ENCODE measurements at regions not wholly inside any gene's neighbourhood (a gene's known extent, or its start where the extent isn't known, plus 50 kb on each side); places are given as distances from the start of the nearest gene placed in this dataset.

DNA sequence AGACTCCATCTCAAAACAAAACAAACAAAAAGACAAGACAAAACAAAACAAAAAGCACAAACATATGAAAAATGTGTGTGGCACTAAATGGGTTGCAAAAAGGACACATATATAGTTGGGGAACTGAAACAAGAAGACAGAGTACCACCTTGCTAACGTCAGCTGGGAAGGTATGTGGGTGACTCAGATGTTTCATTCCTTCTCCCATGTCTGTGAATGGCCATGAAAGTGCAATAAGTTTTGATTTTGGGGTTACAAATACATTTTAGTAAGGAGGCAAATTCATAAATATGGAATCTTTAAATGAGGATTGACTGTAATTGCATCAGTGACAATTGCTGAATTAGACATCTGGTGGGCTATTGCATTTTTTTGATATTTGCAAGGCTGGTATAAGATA lies 81.6 kb upstream of the KLF4 start:
- intact Hi-C loops (cut with micrococcal nuclease) (no loop called here), in situ Hi-C loops (cut with MboI; ENCODE audit: low sequenced_read_pairs) (no loop called here), dilution Hi-C loops (cut with HindIII; ENCODE audit: low sequenced_read_pairs, unreplicated experiment) (no loop called here)
- no peak overlapping the region for H3K9ac ChIP-seq (ENCODE audit: low read depth, low read length)
- H2AK5ac ChIP-seq (ENCODE audit: low read depth, low read length), result no peak overlapping the region
- no peak overlapping the region for H3K18ac ChIP-seq (ENCODE audit: low read depth, low read length)
- no peak overlapping the region for H3K27ac ChIP-seq (ENCODE audit: insufficient read depth, low read length)
- H3K36me3 ChIP-seq (ENCODE audit: control insufficient read depth, insufficient read depth, low read length), result no peaks in the 10 kb centered on the region
- no peak overlapping the region for H3K4me2 ChIP-seq (ENCODE audit: low read depth, low read length)
- TF ChIP-seq, protein P1, sequence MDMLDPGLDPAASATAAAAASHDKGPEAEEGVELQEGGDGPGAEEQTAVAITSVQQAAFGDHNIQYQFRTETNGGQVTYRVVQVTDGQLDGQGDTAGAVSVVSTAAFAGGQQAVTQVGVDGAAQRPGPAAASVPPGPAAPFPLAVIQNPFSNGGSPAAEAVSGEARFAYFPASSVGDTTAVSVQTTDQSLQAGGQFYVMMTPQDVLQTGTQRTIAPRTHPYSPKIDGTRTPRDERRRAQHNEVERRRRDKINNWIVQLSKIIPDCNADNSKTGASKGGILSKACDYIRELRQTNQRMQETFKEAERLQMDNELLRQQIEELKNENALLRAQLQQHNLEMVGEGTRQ (IDR thresholded peaks at IDR 0.05; ENCODE audit: low read depth, low read length), result no peak
- no peak for TF ChIP-seq MAFK (IDR thresholded peaks at IDR 0.05; ENCODE audit: low read depth, low read length)
- no peak overlapping the region for H2AFZ ChIP-seq (replicated peaks; ENCODE audit: low read length, poor library complexity)
- BruUV-seq (replicated peaks), result no TSS peak
- H2BK20ac ChIP-seq (ENCODE audit: low read depth, low read length), result no peak overlapping the region
- H2BK5ac ChIP-seq (ENCODE audit: low read depth, low read length, poor library complexity, severe bottlenecking), result no peak overlapping the region
- no peaks in the 10 kb centered on the region for H3K79me1 ChIP-seq (ENCODE audit: low read depth in 1 of 2, low read length in 2 of 2)
- H2BK15ac ChIP-seq (ENCODE audit: low read depth, low read length), result no peak overlapping the region
- no peaks in the 10 kb centered on the region; the same call in 1 of the 2 replicates for H3K4me1 ChIP-seq (ENCODE audit: control insufficient read depth, insufficient read depth, low read length)
- ATAC-seq (ENCODE audit: low read depth) (no peak), DNase-seq (no peak)
- H3K23ac ChIP-seq (ENCODE audit: low read depth, low read length), result no peak overlapping the region
- no peak overlapping the region for H4K8ac ChIP-seq (ENCODE audit: low read depth in 2 of 2, low read length in 2 of 2)
- no peaks in the 10 kb centered on the region for H3K27me3 ChIP-seq (ENCODE audit: control insufficient read depth, insufficient read depth, low read length)
- H2BK120ac ChIP-seq (ENCODE audit: low read depth, low read length), result no peak overlapping the region
- no peaks in the 10 kb centered on the region for H4K20me1 ChIP-seq (ENCODE audit: insufficient read depth, low read length)
- no peak overlapping the region for H3K56ac ChIP-seq (ENCODE audit: extremely low read depth, insufficient read depth, low read length)
- H2AK9ac ChIP-seq (replicated peaks; ENCODE audit: low read depth, low read length, poor library complexity), result no peak overlapping the region
- H3K9me1 ChIP-seq (ENCODE audit: insufficient read depth, low read length), result no peaks in the 10 kb centered on the region
- ChIA-PET POLR2A (ENCODE audit: unreplicated experiment) (interaction anchor here (0.6 kb wide), 1 partner anchor 837 kb away, joined by 3 read pairs; no protein-coding TSS in a partner anchor), CTCF (no interaction called here)
- no peak overlapping the region for H3K4ac ChIP-seq (ENCODE audit: low read depth, low read length)
- WGBS, 2 experiments (ENCODE audit: extremely low coverage in 2 of 2, insufficient read length in 1 of 2), result no CpG with 5 or more reads among the region's 1 CpG
- no peak overlapping the region for H3K4me3 ChIP-seq (ENCODE audit: insufficient read depth, low read depth, low read length)
- H3K9me3 ChIP-seq (ENCODE audit: control insufficient read depth, insufficient read depth, low read length), result no peaks in the 10 kb centered on the region
- H4K91ac ChIP-seq (ENCODE audit: insufficient read depth, low read depth, low read length), result no peak overlapping the region
- H3K14ac ChIP-seq (replicated peaks; ENCODE audit: low read depth, low read length), result no peak overlapping the region
- H4K5ac ChIP-seq (ENCODE audit: low read depth, low read length), result no peak overlapping the region
